HG03095 (cell line): ENCODE measurements at regions not wholly inside any gene's neighbourhood (a gene's known extent, or its start where the extent isn't known, plus 50 kb on each side); places are given as distances from the start of the nearest gene placed in this dataset.

Experiments
- ATAC-seq: cut with Tn5 transposase; IDR thresholded peaks from one replicate; pipeline ENCODE4 v1.9.1; 2021; ENCODE audit warnings: moderate library complexity; ENCODE audit not compliant: unreplicated experiment

DNA sequence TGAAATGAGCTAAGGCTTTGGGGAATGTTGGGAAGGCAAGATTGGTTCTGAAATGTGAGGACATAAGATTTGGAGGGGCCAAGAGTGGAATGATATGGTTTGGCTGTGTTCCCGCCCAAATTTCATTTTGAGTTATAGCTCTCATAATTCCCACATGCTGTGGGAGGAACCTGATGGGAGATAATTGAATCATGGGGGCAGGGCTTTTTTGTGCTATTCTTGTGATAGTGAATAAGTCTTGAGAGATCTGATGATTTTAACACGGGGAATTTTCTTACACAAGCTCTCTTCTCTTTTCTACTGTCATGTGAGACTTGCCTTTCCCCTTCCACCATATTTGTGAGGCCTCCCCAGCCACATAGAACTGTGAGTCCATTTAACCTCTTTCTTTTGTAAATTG is 157.6 kb upstream of the C1QTNF7 start:
- no peak for ATAC-seq

DNA sequence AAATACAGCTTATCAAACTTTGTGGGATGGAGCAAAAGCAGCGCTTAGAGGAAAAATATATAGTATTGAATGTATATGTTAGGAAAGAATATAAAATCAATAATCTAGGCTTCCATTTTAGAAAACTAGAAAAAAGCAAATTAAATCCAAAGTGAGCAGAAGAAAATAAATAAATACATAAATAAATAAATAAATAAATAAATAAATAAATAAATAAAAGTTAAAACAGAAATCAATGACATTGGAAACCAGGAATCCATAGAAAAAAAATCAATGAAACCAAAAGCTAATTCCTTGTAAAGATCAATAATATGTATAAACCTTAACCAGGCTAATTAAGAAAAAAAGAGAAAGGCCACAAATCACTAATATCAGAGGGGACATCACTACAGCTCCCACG is 141.8 kb upstream of the C1QTNF7 start:
- ATAC-seq: no peak

DNA sequence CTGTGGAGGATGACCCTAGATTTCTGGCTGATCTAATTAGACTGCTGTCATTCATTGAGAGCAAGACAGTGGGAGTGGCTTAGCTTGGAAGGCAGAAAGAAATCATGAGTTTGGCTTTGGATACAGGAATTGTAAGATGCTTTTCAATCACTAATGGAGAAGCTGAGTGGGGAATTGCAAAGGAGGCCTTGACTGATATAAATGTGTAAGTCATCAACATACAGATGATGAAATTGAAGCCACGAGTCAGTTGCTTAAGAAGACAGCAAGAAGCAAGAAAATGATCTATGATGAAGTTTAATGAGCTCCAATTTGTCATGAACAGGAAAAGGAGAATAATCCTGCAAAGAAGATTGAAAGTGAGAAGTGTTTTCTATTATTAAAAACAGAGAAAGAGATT is 136.7 kb upstream of the C1QTNF7 start:
- ATAC-seq: no peak

- ATAC-seq: no peak
These were observed 134.1 kb upstream of the C1QTNF7 start for GRCh38 chr4:15293711-15294110.

DNA sequence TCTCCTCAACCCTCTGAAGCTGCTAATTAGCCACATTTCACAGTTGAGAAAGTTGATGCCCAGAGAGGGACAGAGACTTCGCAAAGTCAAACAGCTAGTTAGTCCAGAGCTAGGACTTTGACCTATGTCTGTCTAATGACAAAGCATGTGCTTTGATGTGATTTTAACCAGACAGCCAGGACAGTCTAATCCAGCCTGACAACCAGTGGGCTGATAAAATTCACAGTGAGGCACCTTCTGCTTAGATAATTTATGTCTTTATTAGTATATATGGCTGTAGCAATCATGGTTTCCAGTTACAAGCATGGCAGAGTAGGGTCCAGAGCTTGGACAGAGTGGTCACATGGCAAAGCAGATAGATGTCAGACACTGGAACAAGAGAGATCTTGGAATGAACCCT is 133.6 kb upstream of the C1QTNF7 start:
- no peak for ATAC-seq

GRCh38 chr4:15294832-15295231 is 133.0 kb upstream of the C1QTNF7 start:
- ATAC-seq: no peak

- no peak for ATAC-seq
These were observed 132.2 kb upstream of the C1QTNF7 start for GRCh38 chr4:15295421-15296162.

DNA sequence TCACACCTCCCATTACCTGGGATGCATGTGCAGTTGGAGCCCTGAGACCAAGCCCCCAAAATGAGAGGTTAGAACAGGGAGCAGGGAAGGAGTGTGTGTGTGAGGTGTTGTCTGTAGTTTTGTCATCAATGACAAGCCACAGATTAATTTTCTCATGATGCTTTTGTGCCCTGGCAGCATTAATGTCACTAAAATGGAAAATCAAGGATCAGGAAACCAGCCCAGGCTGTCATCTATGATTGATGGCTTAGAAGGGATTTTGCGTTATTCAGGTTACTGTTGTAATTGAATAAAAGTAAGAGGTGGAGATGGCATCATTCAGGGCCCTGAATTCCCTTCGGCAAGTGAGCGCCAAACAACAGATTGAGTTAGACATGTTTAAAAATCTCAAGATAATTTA is 130.5 kb upstream of the C1QTNF7 start:
- ATAC-seq: no peak

DNA sequence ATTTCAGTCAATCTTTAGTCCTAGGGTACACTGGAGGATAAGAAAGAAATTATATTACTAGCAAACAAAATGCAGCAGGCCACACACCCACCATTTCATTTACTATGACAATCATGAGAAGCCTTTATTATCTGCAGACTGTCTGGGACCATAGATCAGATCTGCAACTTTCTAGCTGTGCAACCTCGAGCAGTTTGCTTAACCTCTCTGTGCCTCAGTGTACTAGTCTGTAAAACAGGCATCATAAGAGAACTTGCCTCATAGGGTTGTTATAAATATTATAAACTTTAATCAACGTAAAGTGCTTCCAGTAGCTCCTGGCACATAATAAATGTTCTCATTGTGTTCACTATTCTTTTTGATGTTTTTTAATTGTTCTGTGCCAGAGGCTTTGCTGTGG is 128.2 kb upstream of the C1QTNF7 start:
- no peak for ATAC-seq

- ATAC-seq: no peak
These were observed 124.7 kb upstream of the C1QTNF7 start for GRCh38 chr4:15303052-15303641.

DNA sequence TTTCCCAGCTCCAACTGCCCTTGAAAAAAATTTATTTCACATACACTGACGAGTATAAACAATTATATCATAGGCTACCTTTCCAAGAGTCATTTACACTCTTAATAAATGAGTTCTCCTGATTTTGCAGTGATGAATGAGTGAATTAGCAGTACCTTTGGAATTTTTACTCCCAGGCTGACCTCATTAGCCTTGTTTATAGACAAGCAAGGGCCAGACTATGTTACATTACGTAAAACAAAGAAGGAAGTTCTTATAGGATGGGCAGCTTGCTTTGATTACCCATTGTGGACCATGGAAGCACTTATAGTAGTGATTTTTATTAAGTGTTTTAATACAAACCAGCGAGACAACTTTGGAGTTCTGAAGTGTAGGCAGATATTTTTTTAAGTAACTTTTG is 112.9 kb upstream of the C1QTNF7 start:
- no peak for ATAC-seq

DNA sequence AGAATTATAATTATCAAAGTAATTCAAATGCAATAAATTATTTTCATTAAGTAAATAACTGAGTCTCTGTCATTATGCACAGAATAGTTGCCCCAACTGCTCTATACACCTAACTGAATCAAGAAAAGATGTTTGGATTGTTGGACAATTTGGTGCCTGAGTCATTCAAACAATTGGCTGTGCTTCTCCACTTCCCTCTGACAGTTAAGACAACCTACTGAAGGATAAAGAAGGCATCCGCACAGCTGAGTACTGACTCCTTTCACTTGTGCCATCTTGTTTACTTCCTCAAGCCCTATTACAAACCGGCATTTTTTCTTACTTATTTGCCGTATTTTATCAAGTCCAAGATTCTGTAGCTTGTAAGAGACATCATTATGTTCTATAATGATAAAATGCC is 110.6 kb upstream of the C1QTNF7 start:
- no peak for ATAC-seq

DNA sequence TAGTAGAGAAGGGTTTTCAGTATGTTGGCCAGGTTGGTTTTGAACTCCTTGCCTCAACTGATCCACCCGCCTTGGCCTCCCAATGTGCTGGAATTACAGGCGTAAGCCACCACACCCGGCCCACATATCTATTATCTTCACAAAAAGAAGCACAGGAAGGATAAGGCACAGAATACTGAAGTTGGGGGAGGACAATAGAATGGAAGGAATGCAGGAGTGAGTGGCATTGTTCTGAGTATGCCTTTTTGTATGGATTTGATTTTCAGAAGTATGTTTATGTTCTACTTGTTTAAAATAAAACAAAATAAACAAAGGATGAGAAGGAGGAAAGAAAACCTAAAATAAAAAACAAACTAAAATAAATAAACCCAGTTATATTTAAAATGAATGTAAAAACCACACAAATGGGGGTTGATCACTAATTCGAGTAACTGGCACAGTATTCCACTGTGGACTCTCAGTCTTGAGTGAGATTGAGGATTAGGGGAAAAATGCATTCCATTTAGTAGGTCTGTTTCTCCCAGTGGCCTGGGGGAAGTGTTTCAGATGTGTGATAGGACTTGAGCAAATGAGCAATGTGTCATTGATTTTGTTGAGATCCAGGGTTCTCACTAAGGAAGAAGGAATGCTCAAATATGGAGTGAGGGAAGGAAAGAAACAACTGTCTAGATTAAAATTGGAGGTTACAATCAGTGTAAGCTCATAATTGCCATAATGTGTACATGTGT is 109.0 kb upstream of the C1QTNF7 start:
- no peak for ATAC-seq

DNA sequence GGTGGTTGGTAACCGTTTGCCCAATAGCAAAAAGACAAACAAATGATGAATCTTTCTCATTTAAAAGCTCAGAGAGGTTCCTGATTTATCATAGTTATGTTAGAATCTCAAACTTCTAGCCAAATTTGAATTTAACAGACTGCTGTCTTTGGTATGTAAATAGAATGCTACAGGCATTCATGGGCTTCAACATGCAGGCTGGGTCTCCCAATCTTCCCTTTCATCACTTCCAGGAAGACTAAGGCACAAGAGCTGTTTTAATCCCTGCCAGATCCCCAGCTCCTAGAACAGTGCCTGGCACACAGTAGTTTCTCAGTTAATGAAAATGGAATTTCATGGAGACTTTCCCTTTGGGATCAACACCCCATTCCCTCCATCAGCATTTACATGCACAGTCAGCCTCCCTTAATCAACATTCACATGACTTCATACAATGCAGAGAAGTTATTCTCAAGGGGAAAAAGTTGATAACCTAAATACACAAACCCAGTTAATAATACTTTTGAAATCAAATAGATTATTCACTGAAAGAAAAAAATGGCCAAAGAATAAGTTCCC is 107.6 kb upstream of the C1QTNF7 start:
- no peak for ATAC-seq

DNA sequence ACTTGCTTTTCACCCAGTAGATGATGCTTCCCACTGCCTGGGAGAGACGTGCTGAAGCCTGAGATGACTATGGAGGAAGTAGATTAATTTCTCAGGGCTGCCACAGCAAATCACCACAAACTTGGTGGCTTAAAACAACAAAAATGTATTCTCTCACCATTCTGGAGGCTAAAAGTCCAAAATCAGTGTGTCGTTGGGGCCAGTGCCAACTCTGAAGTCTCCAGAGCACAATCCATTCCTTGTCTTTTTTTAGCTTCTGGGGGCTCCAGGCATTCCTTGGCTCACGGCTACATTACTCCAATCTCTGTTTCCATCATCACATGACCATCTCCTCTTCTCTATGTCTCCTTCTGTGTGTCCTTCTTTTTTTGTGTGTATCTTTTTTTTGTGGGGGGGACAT is 105.8 kb upstream of the C1QTNF7 start:
- ATAC-seq: no peak

- ATAC-seq: no peak
These were observed 101.8 kb upstream of the C1QTNF7 start for GRCh38 chr4:15325987-15326386.

- no peak for ATAC-seq
These were observed 100.2 kb upstream of the C1QTNF7 start for GRCh38 chr4:15327311-15328298.

DNA sequence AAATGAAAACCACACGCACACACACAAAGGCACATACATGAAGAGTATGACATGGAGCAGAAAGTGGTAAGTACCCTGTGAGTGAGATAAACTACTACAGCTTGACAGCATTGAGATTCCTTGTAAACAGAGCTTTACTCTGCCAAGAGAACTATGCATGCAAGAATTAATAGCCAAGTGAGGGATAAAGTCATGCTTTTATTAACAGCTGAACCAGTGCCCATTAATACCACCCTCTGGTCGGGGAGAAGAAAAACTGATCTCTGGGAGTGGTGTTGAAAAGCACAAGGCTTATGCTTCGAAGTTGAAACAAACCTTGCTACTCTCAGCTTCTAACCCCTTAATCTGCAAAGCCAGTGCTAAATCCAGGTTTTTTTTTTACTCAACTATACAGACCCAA is 95.9 kb upstream of the C1QTNF7 start:
- no peak for ATAC-seq

DNA sequence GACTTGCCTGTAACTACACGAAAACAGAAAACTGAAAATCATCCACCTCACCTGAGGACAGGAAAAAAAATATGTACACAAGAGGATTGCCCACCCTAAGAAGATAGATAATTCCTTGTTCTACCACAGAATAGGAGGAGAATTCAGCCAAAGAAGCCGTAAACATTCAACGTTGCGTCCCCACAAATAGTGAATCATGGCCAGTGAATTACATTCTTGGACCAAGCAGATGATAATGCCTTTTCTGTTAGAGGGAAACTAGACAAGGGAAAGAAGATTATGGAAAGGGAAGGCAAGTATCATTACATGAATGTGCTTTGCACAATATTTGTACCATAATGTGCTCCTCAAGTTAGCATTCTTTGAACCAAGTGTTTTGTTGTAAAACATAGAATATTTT is 95.5 kb upstream of the C1QTNF7 start:
- no peak for ATAC-seq

- ATAC-seq: no peak
These were observed 93.9 kb upstream of the C1QTNF7 start for GRCh38 chr4:15333692-15334633.
